ENCODE measurements at regions not wholly inside any gene's neighbourhood (a gene's known extent, or its start where the extent isn't known, plus 50 kb on each side); places are given as distances from the start of the nearest gene placed in this dataset.

DNA sequence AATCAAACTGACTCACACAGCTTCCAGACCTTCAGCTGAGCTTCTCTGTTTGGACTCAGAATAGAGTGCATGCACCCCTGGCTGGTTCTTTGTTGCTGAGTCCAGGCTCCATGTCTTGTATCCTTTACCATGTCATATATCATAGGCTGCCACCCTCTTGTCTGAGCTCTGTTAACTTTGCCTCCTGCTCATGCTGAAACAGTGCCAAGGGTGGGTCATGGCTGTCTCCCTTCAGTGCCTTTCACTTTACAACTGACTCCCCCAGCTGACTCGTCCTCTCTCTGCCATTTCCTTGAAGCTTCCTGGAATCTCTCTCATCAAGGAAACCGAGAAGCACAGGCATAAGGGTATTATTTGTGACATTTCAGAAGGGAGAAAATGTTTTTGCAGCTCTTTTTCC is 885.3 kb downstream of the TTLL7 start:
- TF ChIP-seq, protein P1, sequence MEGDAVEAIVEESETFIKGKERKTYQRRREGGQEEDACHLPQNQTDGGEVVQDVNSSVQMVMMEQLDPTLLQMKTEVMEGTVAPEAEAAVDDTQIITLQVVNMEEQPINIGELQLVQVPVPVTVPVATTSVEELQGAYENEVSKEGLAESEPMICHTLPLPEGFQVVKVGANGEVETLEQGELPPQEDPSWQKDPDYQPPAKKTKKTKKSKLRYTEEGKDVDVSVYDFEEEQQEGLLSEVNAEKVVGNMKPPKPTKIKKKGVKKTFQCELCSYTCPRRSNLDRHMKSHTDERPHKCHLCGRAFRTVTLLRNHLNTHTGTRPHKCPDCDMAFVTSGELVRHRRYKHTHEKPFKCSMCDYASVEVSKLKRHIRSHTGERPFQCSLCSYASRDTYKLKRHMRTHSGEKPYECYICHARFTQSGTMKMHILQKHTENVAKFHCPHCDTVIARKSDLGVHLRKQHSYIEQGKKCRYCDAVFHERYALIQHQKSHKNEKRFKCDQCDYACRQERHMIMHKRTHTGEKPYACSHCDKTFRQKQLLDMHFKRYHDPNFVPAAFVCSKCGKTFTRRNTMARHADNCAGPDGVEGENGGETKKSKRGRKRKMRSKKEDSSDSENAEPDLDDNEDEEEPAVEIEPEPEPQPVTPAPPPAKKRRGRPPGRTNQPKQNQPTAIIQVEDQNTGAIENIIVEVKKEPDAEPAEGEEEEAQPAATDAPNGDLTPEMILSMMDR (conservative IDR thresholded peaks at IDR 0.05; ENCODE audit: low read depth, low read length), result no peak
- TF ChIP-seq EZH2 (IDR thresholded peaks at IDR 0.05; ENCODE audit: borderline replicate concordance, low read depth, low read length, poor library complexity, severe bottlenecking), result no peak

All from A673 (cell line).